Right ventricle myocardium superior (tissue), 1 donor: ENCODE measurements at regions not wholly inside any gene's neighbourhood (a gene's known extent, or its start where the extent isn't known, plus 50 kb on each side); places are given as distances from the start of the nearest gene placed in this dataset.
"Not testable (repeated sequence)": the region's sequence is repeated elsewhere in the genome, so short reads cannot be mapped to it uniquely, and the experiment has no call there.

Experiments used
- ATAC-seq: fragments of 200-7000 bp; cut with Tn5 transposase; one replicate; pipeline ENCODE4 v1.9.1; 2020; ENCODE audit warnings: mild to moderate bottlenecking; ENCODE audit not compliant: poor library complexity
- DNase-seq: peaks from one replicate; pipeline ENCODE4 v3.0.0-alpha.2; 2020
- intact Hi-C: fragments of 100-400 bp; cut with DNase I; formaldehyde crosslinking; loops from one replicate; pipeline ENCODE4 v1.11.2; 2022
- donor health status: DM: no; HTN: yes; CAD: no; lungs with severe emphysema.

DNA sequence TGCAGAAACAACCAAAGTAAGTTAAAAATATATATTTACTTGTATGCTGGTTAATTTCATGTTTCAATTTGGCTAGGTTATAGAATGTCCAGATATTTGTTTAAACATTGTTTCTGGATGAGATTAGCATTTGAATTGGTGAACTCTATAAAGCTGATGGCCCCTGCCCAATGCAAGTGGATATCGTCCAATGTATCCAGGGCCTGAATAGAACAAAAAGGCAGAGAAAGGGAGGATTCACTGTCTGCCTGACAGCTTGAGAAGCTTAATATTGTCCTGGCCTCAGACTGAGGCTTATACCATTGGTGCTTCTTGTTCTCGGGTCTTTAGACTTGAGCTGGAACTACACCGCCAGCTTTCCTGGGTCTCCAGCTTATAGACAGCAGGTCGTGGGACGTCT lies 446.7 kb upstream of the ACTBL2 start:
- ATAC-seq: no peak

DNA sequence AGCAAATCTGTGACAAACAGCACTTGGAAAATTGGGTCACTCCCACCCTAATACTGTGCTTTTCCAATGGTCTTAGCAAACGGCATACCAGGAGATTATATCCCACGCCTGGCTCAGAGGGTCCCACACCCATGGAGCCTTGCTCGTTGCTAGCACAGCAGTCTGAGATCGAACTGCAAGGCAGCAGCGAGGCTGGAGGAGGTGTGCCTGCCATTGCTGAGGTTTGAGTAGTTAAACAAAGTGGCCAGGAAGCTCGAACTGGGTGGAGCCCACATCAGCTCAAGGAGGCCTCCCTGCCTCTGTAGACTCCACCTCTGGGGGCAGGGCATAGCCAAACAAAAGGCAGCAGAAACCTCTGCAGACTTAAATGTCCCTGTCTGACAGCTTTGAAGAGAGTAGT lies 440.5 kb upstream of the ACTBL2 start:
- intact Hi-C loops, ATAC-seq, DNase-seq: not testable (repeated sequence)

More for the DNA sequence above, 446.7 kb upstream of the ACTBL2 start:
- no peak for DNase-seq
- intact Hi-C loops: no loop called here

DNA sequence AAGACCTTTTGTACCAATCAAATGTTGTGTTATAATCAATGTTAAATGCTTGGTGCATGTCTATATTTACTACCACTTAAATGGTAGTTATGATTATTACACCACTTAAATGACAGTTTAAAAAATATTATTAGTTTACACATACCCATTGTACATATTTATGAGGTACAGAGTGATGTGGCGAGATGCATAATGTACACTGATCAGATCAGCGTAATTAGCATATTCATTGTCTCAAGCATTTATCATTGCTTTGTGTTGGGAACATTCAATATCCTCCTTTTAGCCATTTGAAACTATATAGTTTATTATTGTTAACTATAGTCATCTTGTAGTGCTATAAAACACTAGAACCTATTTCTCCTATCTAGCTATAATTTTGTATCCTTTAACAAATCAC lies 434.4 kb upstream of the ACTBL2 start:
- intact Hi-C loops: no loop called here
- DNase-seq (no peak), ATAC-seq (no peak)

DNA sequence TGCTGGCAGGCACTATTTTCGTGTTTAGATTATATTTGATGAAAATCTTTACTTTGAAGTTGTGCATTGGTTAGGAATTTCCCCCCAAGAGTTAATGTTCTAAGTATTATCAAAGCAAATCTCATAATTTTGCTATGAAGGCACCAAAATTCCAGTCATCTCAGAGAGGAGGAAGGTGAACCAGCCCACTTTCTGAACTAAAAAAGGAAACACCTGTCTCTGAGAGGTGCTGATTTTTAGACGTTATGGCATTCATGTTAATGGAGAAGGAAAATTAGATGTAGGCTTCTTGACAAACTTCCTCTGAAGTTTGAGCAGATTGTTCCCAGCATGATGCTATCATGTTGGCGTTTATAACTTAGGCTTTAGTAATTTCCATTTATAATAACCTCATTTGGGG lies 432.9 kb upstream of the ACTBL2 start:
- no peak for ATAC-seq
- intact Hi-C loops: no loop called here

DNA sequence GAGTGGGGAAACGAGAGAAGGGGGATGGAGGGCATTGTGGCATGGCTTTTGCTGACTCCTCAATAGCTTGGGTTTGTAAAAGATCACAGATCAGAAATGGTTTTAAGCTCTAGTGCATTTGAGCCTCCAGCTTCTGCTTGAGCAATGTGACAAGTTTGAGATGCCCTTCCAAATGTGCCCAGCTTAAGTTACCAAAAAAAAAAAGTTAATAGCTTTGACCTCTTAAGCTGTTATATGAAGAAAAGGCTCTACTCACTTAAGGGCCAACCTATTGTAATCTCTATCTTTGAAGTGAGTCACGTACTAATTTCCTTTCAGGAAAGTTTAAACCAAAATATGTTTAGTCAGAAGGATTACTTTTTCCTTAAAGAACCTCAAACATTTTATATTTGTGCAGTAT lies 428.8 kb upstream of the ACTBL2 start:
- ATAC-seq: no peak
- intact Hi-C loops: no loop called here
- no peak for DNase-seq

More for the DNA sequence above, 432.9 kb upstream of the ACTBL2 start:
- DNase-seq: no peak

DNA sequence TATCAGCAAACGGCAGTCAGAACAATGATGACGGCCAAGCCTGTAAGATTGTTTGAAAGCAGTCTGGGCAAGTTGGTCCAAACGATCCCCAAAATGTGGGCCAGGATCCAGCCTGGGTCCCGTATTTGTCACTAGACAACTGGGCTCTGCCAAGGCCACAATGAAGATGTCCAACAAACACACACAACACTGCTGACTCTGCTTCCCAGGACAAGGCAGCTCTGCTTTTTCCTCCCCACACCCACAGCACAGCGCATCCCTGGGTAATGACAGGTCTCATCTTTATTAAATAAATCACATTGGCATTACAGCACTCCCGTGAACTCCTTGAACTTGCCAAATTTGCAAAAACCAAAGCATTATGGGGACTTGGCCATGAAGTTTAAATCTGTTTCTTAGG lies 424.1 kb upstream of the ACTBL2 start:
- ATAC-seq (peak; percentile 73), DNase-seq (peak; percentile 45)
- intact Hi-C loops: no loop called here

DNA sequence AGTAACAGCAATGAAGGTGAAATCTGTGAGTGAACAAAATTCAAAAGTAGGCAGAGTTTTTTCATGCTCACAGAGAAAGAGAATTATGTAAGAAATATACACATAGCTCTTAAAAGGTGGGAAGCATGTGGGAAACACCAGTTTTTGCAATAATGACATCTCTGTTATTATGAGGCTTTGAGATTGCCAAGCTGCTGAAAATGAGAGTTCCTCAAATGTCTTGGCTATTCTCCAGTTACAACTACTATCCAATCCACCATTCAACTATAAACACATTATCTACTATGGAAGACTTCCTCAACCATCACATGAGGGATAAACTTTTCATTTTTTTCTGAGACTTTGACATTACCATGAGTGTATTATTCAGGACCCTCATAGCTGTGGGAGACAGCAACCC lies 420.8 kb upstream of the ACTBL2 start:
- no peak for DNase-seq
- intact Hi-C loops: no loop called here
- no peak for ATAC-seq

DNA sequence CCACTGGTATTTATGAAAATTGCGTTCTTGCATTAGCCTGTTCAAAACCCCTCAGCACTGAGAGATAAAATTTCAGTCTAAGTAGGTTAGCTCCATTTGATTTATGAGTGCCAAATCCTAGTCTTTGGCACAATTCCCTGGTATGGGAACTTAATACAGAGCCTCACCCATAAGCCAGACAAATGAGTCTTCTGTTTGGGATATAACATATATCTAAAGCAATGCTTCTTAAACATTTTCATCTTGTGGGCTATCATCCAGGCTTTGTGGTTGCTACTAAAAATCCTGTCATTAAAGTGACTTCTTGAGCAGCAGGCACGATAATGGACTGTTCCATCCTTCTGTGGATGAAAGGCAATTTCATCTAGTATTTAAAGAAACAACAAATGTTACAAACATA lies 419.5 kb upstream of the ACTBL2 start:
- no peak for DNase-seq
- intact Hi-C loops: no loop called here
- no peak for ATAC-seq

DNA sequence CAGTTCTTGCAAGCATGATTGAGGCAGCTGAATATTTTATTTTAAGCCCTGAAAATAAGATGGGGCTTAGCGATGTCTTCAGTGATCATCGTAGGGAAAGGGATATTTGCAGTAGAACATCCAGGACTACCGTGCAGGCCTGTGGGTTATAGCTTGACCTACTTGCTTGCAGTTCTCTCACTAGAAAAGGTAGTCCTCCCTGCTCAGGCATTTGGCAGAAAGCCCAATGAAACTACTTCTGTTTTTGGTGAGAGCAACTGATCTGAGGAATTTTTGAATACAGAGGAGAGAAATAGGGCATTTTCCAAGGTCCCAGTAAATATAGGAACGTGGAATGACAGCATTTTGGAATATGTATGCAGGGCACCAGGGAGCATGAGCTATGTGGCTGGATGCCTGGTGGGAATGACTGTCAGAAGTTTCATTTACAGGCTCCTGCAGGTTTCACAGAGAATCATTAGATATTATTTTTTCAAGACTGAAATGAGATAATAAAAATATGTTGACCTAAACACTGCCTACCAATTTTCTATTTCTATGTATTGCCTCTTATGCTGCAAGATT lies 417.9 kb upstream of the ACTBL2 start:
- no peak for ATAC-seq
- intact Hi-C loops: no loop called here
- DNase-seq: no peak

DNA sequence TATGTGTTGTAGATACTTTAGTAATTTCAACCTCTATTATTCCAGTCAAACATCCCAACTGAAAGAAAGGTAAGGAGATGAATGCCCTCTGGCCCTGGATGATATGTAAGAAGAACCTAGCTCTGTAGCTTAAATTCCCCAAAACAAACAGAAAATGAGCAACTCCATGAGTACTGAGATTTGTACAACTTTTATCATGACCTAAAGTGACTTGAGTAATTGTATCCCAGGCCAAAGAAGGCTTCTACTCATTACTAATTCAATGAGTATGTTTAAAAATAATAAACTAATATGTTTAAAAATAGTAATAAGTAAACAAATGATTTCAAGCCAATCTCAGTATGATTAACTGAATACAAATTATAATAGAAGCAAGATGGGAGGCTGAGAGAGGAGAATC lies 414.0 kb upstream of the ACTBL2 start:
- DNase-seq (no peak), ATAC-seq (no peak)
- intact Hi-C loops: no loop called here

DNA sequence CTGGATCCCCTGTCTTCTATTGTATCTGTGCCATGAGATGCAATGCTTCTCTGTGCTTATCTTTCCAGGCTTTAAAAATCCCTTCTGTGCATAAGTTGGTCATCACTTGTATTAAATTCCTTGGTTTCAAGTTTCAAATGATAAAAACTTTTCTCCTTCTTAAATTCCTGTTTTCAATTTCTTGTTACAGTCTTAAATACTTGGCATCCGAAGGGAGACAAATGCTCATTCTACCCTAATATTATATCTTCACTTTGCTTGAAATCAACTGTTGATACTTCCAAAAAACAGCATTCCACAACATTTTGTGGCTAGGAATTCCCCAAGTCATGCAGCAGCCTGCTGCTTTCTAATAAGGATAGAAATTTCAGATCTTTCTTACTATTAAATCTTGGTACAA lies 413.2 kb upstream of the ACTBL2 start:
- ATAC-seq (no peak), DNase-seq (no peak)
- intact Hi-C loops: no loop called here

DNA sequence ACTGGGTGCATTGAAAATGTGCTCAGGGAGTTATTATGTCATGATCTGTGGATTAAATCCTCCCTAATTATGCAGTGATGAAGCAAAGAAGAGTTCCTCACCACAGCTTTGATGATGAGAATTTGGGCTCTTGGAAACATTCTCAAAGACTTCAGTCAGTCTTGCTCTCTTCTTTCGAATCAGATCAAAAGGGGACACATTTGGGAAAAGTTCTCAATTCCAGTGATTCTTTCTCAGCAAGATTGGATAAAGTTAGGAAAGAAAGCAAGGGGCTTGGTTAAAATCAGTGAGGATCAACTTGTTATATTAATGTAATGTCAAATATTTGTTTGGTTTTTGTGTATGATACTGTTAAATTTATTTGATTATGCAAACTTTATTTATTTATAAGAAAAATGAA lies 411.3 kb upstream of the ACTBL2 start:
- DNase-seq (no peak), ATAC-seq (no peak)
- intact Hi-C loops: no loop called here

DNA sequence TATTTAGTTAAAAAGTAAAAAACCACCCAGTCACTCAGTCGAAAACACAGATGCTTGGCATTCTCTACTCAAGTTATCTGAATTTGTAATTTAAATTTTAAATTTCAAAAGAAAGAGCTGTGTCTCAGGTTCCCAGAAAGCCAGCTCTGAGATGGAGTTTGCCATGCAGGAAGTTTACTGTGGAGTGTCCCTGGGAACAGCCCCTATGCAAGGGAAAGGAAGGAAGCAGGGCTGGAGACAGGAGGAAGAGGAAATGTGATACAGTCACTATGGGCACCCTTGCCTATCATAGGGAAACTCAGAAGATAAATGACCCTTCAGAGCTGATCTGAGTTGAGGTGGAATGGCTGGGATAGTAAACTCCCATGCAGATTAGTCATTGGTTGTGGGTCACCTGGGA lies 408.8 kb upstream of the ACTBL2 start:
- no peak for DNase-seq
- intact Hi-C loops: no loop called here
- ATAC-seq: no peak

DNA sequence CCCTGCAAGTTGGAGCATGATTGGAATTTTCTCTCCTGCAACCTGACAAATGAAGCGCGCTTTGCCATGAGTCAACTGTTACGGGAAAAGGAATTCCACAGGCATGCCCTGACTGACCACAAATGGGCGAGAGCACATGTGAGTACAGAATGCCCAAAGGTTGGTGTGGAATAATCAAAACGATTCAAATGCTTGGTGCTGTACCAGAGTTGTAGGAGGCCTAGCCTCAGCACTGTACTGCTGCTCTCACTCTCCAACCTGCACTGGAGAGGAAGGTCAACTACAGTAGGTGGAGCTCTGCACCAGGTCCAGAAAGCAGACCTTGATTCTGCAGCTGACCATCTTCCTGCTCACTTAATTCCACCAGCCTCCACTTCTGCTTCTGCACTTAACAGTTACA lies 406.9 kb upstream of the ACTBL2 start:
- no peak for DNase-seq
- peak; percentile 79 for ATAC-seq

DNA sequence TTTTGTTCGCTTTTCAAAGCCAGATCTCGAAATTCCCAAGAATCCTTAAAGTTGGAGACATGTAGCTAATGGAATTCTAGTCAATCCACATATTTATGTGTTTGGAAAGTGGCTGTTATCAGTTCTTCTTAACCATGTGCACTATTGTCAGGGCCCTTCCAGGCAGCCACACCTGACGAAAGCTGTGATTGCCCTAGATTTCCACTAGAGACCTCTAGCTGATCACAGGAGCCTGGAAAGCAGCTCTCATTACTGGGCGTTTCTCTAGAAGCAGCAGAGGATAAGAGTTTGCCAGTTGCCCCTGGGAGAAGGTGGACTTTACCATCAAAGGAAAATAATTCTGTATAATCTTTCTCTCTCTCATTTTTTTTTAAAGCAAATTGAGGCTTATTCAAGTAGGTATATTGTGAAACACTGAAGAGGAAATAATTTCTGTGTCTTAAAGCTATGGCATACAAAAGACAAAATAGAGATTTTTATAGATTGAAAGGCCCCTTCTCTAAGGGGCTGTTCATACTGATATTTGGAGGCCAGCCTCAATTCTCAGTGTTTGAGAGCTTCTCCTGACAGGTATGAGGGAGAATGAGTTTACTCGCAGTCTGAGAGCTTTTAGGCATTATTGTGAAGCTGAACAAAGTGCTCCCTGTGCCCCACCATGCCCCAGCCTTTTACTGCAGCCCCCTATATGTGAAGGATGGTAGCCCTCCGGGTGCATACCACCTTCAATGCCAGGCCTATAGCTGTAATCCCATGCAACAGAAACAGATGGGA lies 405.4 kb upstream of the ACTBL2 start:
- DNase-seq: no peak
- peak; percentile 96 for ATAC-seq
- intact Hi-C loops: loop anchor here (2.0 to 10.0 kb wide), 2 partner anchors 383 to 573 kb away; partner anchors contain the start of gene PLK2

More for the DNA sequence above, 406.9 kb upstream of the ACTBL2 start:
- intact Hi-C loops: loop anchor here (2.0 to 10.0 kb wide), 2 partner anchors 385 to 571 kb away; partner anchors contain the start of gene PLK2

DNA sequence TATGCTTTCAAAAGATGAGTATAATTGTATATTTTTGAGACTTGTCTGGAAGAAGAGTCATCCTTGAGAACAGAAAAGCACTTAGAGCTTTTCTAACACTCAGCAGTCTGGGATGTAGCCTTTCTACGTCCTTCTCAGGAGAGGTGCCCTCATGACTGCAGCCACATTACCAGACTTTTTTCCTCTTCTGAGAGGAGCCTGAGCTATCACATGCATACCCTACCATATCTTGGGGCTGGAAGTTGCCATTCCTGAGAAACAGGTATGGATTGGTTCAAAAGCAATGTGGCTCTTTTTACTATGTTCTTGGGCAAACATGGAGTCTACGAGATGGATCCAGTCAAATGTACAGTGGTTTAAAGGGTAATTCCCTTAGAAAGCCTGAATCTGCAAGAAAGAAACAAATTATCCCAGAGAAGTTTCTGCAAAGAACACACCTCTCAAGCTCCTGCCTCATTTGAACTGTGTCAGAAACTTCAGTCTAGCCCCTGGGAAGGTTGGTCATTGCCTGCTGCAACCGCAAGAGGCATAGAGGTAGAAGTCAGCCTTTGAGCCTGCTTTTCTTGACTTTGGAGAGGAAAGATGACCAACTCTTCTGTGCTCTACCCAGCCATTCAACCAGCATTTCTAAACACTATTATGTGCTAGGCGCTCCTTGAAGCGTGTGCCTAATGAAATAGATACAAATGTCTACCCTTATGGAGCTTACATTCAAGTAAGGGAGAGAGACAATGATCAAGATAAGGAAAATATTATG lies 401.9 kb upstream of the ACTBL2 start:
- DNase-seq (no peak), ATAC-seq (no peak)
- intact Hi-C loops: loop anchor here (5.0 to 10.0 kb wide), 2 partner anchors 102 to 380 kb away; no protein-coding TSS in a partner anchor

DNA sequence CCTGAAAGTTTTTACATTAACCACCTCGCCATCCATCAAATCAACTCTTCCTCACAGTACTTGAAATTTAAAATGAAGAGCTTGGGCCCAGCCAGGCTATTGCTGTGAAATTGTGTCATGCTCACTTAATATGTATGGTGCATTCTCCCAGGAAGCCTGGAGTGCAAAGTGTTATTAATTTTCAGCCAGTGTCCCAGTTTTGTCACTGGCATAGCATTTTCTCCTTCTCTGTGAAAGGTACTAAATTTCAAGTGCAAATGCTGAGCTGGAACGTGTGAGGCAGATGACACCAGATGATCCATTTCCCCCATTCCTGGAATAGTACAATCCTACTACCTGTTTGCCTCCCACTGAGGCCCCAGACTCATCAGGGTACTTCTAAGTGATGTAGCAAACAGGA lies 397.6 kb upstream of the ACTBL2 start:
- no peak for ATAC-seq
- intact Hi-C loops: loop anchor here (5.0 to 10.0 kb wide), 2 partner anchors 98 to 375 kb away; no protein-coding TSS in a partner anchor
- no peak for DNase-seq

DNA sequence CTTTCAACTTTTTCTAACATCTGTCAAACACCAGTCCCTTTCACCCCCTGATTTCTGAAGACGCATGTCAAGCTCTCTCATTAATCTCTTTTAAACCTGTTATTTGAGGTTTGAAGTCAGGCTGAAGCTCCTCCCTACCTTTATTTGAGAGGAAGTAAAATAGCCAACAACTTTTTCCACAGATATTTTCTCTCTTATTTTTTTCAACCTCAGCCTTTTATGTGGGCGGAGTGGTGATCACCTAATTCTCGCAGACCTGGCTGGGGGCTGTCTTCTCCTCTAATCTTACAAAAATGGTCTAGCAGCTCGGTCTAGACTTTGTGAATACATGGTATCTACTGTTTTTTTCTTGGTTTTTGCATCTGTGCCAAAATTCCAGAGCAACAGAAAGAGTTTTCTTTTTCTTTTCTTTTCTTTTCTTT lies 395.7 kb upstream of the ACTBL2 start:
- ATAC-seq (no peak), DNase-seq (no peak)
- intact Hi-C loops: no loop called here

DNA sequence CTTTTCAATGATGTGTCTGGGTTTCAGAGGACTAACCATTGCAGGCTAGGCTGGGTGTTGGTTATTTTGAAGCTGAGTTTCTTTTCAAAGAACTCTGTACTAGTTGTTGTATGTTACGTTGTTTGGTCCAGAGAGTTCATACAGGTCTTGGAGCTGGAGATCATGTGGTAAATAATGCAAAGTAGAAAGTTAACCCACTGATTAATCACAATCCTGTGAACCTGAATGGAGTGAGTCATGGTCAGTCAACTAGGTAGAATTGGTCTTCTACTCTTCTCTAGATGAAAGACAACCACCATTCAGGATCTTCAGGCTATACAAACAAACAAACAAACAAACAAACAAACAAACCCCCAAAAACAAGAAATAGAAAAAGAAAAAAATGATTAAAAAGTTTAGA lies 388.9 kb upstream of the ACTBL2 start:
- intact Hi-C loops: no loop called here
- DNase-seq: no peak
- no peak for ATAC-seq

DNA sequence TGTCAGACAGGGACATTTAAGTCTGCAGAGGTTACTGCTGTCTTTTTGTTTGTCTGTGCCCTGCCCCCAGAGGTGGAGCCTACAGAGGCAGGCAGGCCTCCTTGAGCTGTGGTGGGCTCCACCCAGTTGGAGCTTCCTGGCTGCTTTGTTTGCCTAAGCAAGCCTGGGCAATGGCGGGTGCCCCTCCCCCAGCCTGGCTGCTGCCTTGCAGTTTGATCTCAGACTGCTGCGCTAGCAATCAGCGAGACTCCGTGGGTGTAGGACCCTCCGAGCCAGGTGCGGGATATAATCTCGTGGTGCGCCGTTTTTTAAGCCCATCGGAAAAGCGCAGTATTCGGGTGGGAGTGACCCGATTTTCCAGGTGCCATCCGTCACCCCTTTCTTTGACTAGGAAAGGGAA lies 387.7 kb upstream of the ACTBL2 start:
- intact Hi-C loops, ATAC-seq, DNase-seq: not testable (repeated sequence)
